Adrenal gland (tissue), 5 donors: ENCODE measurements at regions not wholly inside any gene's neighbourhood (a gene's known extent, or its start where the extent isn't known, plus 50 kb on each side); places are given as distances from the start of the nearest gene placed in this dataset.

Experiments used
- POLR2A ChIP-seq, 2 donors: fragments of 450-650 bp; IDR thresholded peaks; one replicate each; pipeline ENCODE4 v1.6.1; 2017; ENCODE audit warnings: antibody characterized with exemption in 2 of 2, mild to moderate bottlenecking in 2 of 2, moderate library complexity in 1 of 2
- TF ChIP-seq, protein P1 (sequence below), 6 experiments: fragments of 450-650 bp in 4 of 6; fragments of 200-600 bp in 2 of 6; sonication (generic) in 1 of 6; IDR thresholded peaks; 1 replicate in 5 of 6; 2 replicates in 1 of 6; pipeline versions ENCODE4 v1.5.1 to v1.8.0; 2016 to 2021; ENCODE audit warnings: antibody characterized with exemption in 6 of 6, mild to moderate bottlenecking in 2 of 6, moderate library complexity in 1 of 6
- donor health status: DM: no; HTN: no; CAD: no.

DNA sequence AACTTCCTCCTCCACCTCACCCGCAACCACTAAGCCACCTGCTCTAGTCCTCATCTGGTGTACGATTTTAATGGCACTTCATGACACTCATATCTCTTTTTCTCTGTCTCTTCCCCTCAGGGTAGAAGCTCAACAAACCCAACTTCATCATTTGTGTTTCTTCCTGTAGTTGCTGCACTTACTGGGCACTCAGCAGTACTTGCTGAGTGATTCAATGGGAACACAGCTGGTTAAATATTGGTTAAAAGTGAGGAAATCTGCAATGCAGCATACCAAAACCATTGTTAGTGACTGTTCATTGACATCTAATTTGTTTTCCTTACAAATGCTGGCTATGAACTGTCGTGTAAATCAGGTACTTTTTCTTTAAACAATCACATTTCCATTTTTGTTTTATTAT lies 541.1 kb upstream of the PRMT6 start:
- TF ChIP-seq, protein P1, sequence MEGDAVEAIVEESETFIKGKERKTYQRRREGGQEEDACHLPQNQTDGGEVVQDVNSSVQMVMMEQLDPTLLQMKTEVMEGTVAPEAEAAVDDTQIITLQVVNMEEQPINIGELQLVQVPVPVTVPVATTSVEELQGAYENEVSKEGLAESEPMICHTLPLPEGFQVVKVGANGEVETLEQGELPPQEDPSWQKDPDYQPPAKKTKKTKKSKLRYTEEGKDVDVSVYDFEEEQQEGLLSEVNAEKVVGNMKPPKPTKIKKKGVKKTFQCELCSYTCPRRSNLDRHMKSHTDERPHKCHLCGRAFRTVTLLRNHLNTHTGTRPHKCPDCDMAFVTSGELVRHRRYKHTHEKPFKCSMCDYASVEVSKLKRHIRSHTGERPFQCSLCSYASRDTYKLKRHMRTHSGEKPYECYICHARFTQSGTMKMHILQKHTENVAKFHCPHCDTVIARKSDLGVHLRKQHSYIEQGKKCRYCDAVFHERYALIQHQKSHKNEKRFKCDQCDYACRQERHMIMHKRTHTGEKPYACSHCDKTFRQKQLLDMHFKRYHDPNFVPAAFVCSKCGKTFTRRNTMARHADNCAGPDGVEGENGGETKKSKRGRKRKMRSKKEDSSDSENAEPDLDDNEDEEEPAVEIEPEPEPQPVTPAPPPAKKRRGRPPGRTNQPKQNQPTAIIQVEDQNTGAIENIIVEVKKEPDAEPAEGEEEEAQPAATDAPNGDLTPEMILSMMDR (IDR thresholded peaks at IDR 0.05), result no peak
- no peak for TF ChIP-seq POLR2A (IDR thresholded peaks at IDR 0.05)
